GM18951 (cell line): ENCODE measurements at regions not wholly inside any gene's neighbourhood (a gene's known extent, or its start where the extent isn't known, plus 50 kb on each side); places are given as distances from the start of the nearest gene placed in this dataset.

Source experiments
- POLR2A ChIP-seq: IDR thresholded peaks from 4 replicates; pipeline ENCODE4 v1.6.1; 2011; ENCODE audit warnings: mild to moderate bottlenecking; ENCODE audit not compliant: insufficient read length, insufficient read depth; ENCODE audit errors: extremely low read depth
- in situ Hi-C: fragments of 300-500 bp; cut with MboI; formaldehyde crosslinking; loops from one replicate; pipeline ENCODE4 v1.12.0; 2022; ENCODE audit warnings: low sequenced_read_pairs, mixed read lengths, inconsistent platforms; ENCODE audit not compliant: unreplicated experiment

- in situ Hi-C loops = no loop called here
- TF ChIP-seq POLR2A = no peak
Observed at GRCh38 chr18:75897386-75897785, 469.9 kb upstream of the SMIM21 start.

- no peak for TF ChIP-seq POLR2A
- in situ Hi-C loops = no loop called here
Observed at GRCh38 chr18:75896865-75897264, 469.4 kb upstream of the SMIM21 start.

GRCh38 chr18:75895135-75895534, 467.6 kb upstream of the SMIM21 start:
- in situ Hi-C loops = no loop called here
- no peak for TF ChIP-seq POLR2A

- in situ Hi-C loops = no loop called here
- no peak for TF ChIP-seq POLR2A
Observed at GRCh38 chr18:75884728-75885127, 457.2 kb upstream of the SMIM21 start.

- no peak for TF ChIP-seq POLR2A
- in situ Hi-C loops = no loop called here
Observed at GRCh38 chr18:75880925-75881504, 453.5 kb upstream of the SMIM21 start.

GRCh38 chr18:75880266-75880665, 452.8 kb upstream of the SMIM21 start:
- in situ Hi-C loops = no loop called here

GRCh38 chr18:75879196-75879595, 451.7 kb upstream of the SMIM21 start:
- no peak for TF ChIP-seq POLR2A
- in situ Hi-C loops = no loop called here

More at GRCh38 chr18:75880266-75880665, 452.8 kb upstream of the SMIM21 start:
- TF ChIP-seq POLR2A = no peak

GRCh38 chr18:75875559-75875958, 448.1 kb upstream of the SMIM21 start:
- in situ Hi-C loops = no loop called here
- TF ChIP-seq POLR2A = no peak

GRCh38 chr18:75874401-75875089, 447.0 kb upstream of the SMIM21 start:
- no peak for TF ChIP-seq POLR2A
- in situ Hi-C loops = no loop called here

- TF ChIP-seq POLR2A = no peak
- in situ Hi-C loops = no loop called here
Observed at GRCh38 chr18:75871596-75871995, 444.1 kb upstream of the SMIM21 start.

- TF ChIP-seq POLR2A = no peak
Observed at GRCh38 chr18:75869162-75869561, 441.7 kb upstream of the SMIM21 start.

GRCh38 chr18:75868031-75868430, 440.5 kb upstream of the SMIM21 start:
- TF ChIP-seq POLR2A = no peak
- in situ Hi-C loops = no loop called here

More at GRCh38 chr18:75869162-75869561, 441.7 kb upstream of the SMIM21 start:
- in situ Hi-C loops = no loop called here

GRCh38 chr18:75865639-75866038, 438.1 kb upstream of the SMIM21 start:
- no peak for TF ChIP-seq POLR2A
- in situ Hi-C loops = no loop called here

GRCh38 chr18:75864816-75865215, 437.3 kb upstream of the SMIM21 start:
- no peak for TF ChIP-seq POLR2A
- in situ Hi-C loops = no loop called here
